Caki2 (cell line): ENCODE measurements at regions not wholly inside any gene's neighbourhood (a gene's known extent, or its start where the extent isn't known, plus 50 kb on each side); places are given as distances from the start of the nearest gene placed in this dataset.

Experiments used
- DNase-seq: peaks from one replicate; pipeline ENCODE4 v3.0.0-alpha.2; 2015; ENCODE audit warnings: low read depth
- in situ Hi-C: cut with HindIII; loops from 2 replicates; pipeline ENCODE4 v1.10.0; 2016; ENCODE audit warnings: low sequenced_read_pairs, low pct_unique_long_range_greater_than_20kb, mixed read lengths

DNA sequence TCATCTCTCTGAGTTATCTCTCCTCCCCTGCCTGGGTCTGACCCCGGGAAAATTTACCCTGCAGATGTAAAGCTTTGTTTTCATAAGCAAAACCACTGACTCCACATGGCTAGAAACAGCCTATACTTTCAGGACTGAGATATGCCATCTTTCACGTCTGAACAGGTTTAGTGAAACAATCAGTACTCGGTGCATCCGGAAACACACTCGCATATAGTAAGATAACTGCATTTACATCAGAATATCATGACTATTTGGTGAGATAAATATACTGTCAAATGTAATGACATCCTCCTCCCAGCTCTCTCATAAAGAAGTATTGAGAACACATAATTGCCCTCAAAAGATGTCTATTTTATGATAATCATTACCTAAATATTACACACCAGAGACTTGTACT, 172.8 kb downstream of the EFNB2 start:
- DNase-seq = no peak
- in situ Hi-C loops = no loop called here

DNA sequence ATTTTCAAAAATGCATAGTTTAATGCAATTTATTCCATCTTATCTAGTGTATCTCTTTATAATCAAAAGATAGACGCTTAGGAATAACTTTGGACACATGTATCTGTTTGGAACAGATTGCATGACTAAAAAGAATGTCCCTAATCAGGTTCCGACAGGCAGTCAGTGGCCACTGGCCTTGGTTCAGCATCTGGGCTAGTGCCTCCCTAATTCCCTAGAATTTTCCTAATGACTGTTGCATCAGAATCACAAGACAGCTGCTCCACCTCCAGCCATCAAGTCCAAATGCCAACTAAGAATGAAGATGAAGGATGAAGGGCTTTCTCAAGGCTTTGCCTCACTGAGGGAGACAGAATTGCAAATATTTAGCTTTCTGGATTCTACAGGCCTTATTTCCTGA, 173.8 kb downstream of the EFNB2 start:
- DNase-seq = no peak
- in situ Hi-C loops = no loop called here

DNA sequence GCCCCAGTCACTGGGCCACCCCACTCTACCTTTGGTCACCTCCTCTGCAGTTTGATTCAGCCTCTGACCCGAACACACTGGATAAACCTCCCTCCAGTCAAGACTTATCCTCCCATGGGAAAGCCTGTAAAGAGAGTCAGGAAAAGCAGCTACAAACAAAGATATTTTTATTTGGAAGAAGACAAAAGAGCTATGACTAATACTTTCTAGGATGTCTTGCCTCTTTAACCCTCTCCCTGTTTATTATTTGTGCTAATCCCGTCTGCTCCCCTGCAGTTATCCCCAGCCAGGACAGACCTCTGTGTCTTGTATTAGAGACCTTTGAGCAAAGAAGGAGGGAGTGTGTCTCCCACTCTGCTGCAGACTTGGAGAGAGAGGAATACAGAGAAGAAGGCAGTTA, 178.3 kb downstream of the EFNB2 start:
- in situ Hi-C loops = no loop called here
- DNase-seq = no peak

DNA sequence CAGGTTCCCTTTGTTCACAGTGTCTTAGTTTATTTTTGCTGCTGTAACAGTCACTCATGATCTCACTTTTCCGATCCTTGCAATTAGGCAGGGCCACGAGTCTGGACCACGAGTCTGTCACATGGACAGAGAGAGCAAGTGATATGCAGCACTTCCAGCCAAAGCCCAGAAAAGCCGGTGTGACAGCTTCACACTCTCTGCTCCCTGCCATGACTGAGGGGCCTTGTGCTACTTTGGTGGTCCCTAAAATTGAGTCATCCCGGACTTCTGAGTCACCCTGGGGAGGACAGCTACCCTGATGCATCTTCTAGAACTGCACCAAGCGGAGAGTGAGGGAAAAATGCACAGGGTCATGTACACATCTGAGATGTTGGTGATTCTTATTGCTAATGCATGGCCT, 179.6 kb downstream of the EFNB2 start:
- in situ Hi-C loops = no loop called here
- DNase-seq = no peak

DNA sequence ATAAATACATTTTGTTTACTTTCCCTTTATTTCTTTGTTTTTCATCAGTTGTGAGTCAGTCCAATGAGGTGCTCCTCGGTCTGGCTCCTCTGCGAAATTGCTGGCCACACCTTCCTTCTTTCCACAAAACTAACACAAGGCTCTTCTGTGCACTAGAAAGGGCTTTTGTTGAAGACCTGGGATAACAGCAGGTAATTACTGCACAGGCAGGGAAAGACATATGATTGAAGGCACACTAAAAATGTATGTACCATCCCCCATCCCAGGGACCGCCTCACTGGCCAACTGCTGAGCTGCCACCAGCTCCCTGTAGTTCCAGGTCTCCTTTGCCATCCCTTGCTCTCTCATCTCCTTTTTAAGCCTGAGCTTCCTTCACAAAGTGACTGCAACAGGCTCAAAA, 180.5 kb downstream of the EFNB2 start:
- no peak for DNase-seq
- in situ Hi-C loops = no loop called here

DNA sequence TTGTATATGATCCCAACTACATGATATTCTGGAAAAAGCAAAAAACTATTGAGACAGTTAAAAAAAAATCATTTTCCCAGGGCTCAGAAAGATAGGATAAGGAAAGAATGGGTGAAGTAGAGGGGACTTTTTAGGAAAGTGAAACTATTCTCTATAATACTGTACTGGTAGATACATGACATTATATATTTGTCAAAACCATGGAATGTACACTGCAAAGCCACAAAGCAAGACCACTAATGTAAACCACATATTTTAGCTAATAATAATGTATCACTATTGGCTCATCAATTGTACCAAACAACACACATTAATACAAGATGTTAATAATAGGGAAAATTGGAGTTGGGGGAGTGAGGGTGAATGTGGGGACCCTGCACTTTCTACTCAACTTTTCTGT, 182.6 kb downstream of the EFNB2 start:
- in situ Hi-C loops = no loop called here
- no peak for DNase-seq

DNA sequence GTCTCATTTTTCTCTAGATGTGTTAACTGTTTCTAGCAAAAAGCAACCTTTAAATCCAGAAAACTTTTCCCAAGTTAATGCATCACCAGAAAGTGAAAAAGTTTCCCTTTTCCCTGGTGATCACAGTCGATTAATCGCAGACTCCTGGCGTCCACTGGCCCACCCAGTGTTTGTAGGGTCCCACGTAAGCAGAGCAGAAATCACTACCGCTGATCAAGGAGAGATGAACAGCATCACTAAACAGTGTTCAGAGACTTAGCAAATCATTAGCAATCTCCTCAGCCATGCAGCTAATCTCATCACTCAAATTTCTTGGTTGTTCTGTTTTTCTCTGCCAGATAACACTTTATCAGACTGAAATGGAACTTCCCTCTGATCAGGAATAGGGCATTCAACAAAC, 184.2 kb downstream of the EFNB2 start:
- DNase-seq = no peak
- in situ Hi-C loops = no loop called here

DNA sequence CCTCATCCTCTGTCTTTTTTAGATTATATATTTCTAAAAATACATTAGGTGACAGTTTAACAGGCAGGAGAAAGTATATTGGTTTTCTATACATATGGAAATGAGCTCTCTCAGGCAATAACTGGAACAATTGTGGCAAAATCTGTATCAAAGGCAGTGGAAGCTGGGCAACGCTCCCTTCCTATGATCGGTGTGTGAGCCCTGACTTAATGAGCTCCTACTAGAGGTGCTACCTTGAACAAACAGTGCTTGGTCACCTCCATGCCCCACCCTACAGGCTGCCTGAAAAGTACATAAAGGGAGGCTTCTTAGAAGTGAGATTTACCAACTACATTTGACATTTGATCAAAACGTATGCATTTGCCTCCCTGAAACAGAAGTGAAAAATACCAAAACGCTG, 185.3 kb downstream of the EFNB2 start:
- DNase-seq = no peak
- in situ Hi-C loops = no loop called here

DNA sequence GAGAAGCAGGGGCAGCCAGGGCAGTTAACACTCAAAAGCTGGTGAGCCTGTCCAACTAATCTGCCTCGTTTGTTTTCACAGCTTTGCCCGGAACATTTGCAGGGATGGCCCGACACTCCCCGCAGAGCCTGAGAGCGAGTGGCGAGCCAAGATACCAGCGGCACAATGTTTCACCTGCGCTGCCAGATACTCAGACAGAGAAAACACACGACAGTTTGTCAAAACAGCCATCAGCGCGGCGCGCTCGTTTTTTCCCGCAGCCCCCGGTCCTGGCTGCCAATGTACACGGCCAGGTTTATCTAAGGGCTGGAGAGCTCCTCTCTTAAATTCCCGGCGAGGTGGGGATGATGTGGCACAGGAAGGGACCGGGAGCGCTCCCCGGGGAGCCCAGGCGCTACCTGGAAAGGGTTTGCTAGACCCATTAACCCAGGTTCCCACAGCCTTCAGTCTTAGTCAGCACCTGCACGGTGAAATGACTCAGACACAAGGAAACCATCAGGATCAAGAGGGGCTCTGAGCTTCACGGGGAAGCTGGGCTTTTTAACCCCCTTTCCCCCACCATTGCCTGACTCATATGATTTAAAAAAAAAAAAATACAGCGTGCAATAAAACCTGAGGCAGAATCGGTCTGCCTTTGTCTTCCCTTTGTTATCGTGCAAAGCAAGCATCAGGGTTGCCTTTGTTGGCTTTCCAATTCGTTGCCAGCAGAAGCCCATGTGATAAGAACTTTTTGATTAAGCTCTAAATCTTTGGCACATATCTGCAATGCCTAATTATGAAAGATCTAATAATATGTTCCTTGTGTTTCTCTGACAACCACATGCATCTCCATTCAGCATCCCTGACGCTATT, 186.2 kb downstream of the EFNB2 start:
- DNase-seq = peak; percentile 14
- in situ Hi-C loops = no loop called here

DNA sequence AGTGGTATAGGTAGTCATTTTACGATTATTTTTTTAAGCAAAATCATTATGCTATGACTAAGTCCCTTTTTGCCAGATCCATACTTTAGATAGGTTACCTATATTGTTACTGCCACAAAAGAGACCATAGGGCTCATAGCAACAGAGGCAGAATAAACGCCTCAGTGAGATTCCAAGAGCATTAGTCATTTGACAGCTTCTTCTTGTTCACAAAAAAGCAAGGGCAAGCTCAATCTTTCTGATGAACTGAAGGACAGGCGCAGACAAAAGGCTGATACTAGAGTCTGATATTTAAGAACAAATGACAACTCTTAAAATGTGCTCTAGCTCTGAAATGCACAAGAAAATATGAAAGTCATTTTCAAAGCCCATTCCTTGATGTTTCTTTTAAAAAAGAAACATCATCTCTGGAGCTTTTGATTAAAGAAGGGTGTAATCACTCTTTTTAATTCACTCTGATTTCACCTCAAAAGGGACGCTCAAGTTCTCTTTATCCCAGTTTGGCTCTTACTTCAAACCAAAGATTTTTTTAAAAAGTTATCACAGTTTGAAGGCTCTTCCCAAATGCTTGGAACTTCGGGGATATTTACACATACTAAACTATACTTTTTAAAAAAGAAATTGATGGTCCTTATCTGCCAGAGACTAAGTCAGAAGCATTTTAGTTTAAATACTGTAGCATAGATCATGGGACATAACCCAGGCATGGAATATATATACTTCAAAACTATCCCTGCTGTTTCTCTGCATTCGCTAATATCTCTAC, 187.2 kb downstream of the EFNB2 start:
- peak; percentile 39 for DNase-seq

DNA sequence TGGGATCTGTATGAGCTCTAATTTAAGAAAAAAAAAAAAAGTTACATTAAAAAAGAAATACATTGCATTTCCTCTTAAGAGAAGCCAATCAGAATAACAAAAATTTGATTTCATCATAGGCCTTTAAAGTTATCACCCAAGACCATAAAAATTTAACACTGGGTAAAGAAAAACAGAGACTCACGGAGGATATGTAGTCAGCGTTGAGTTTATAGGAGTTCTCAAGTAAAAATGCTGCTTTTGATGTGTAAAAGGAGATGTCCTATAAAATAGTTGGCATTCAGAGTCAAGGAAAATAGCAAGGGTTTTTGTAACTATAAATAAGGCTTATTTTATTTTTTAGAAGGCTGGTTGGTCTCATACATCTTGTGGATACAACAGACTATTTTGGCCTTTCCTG, 191.1 kb downstream of the EFNB2 start:
- in situ Hi-C loops = no loop called here
- no peak for DNase-seq

More for the DNA sequence above, 187.2 kb downstream of the EFNB2 start:
- in situ Hi-C loops = no loop called here

DNA sequence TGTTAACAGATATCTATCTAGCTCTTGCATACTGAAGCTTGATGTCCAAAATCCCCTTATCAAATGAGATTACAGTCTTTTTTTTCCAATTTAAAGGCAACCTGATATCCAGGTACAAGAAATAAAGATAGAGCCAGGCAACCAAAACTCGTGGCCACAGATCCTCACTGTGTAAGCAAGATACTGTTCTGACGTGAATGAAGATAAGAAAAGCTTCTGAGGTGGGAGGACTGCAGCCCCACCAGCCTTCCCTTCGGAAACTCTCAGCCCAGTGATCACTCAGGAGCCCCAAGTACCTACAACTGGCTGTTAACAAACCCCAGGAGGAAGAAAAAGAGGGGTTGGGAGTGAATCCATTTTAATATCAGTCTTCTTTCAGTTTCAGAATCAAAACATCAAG, 191.6 kb downstream of the EFNB2 start:
- DNase-seq = no peak
- in situ Hi-C loops = no loop called here

DNA sequence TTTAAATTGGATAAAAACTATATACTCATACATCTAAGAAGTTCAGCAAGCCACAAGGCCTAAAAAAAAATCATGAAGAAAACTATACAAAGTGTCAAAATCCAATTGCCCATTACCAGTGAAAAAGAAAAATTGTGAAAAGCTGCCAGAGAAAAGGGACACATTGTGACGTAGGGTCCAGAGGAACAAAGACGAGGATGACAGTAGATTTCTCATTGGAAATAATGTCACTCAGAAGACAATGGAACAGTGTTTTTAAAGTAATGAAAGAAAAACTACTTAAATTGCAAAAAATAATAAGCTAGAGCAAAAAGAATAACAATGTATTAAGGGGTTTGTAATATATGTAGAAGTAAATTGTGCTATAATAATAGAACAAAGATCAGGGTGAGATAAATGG, 195.2 kb downstream of the EFNB2 start:
- no peak for DNase-seq
- in situ Hi-C loops = no loop called here

DNA sequence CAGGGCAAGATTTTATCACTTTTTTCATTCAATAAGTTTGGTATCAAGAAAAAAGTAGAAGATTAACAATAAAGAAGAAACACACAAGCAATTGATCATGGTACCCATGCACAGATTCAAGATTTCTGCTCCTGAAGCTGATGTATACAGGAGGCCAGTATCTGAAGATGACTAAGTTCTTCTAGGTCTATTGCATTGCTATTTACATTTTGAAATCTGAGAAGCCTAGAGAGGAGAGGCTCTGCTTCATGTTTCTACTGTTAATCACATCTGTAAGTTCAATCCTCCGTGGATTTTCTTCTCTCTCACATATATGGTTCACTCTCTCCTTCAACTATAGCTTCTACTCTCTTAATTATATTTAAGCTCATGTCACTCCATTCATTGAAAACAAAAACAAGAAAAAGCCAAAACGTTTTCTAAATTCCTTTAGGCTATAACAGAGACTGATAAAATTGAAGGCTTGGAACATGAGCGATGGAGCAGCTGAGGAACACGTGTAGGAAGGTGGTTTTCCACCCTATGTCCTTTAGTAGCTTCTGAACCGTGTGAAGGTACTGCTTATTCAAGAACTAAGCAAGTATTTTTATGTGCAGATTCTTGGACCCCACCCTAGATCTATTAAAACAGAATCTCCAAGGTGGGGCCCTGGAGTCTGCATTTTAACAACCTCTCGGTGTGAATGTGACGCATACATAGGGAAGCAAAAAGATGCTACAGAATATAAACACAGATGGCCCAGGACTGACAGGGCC, 198.2 kb downstream of the EFNB2 start:
- DNase-seq = no peak
- in situ Hi-C loops = no loop called here

DNA sequence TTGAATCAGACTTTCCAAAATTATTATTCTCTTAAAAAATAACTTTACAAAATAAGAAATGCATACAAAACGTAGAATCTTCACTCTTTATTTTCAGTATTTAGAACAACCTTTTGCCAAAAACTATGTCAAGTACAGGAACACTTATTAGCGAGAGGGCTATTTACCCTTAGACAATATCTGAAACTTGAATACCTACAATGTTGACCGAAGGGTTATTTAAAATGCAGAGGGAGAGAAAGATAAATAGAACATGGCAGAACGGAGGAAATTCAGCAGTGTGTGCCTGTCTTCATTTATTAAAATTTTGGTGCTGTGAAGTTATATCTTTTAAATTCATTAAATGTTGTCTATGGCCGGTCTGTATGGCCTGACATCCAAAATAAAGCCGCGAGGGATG, 198.8 kb downstream of the EFNB2 start:
- in situ Hi-C loops = no loop called here
- DNase-seq = no peak

DNA sequence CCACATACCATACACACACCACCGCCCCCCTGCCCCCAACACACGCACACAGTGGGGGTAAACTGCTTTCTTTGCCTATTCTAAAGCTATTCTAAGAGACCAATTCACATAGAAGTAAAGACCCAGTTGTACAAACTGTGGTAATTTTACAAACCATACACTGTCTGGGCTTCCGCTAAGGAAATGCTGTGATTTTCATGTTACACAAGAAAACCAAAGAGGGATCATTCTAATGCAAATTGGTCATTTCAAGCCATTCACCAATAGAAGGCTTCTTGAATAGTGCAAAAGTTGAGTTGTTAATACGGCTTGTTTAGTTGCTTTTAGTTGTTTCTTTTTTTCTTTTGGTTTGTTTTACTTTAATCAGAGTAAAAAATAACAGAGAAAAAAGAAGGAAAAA, 202.8 kb downstream of the EFNB2 start:
- no peak for DNase-seq
- in situ Hi-C loops = no loop called here

DNA sequence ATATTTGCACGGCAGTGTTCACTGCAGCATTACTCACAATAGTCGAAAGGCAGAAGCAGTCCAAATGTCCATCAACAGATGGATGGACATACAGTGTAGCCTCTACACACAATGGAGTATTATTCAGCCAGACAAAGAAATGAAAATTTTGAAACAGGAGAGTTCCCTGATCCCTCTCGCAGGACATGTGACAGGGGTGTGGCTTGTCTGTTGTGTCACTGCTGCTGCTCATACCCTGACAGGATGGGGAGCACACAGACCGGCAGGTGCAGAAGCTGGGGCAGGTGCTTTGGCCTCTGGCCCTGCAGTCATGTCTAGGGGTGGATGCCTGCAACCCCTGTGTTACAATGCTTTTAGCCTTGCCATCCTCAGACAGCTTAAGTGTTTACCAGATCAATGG, 204.3 kb downstream of the EFNB2 start:
- no peak for DNase-seq
- in situ Hi-C loops = no loop called here

DNA sequence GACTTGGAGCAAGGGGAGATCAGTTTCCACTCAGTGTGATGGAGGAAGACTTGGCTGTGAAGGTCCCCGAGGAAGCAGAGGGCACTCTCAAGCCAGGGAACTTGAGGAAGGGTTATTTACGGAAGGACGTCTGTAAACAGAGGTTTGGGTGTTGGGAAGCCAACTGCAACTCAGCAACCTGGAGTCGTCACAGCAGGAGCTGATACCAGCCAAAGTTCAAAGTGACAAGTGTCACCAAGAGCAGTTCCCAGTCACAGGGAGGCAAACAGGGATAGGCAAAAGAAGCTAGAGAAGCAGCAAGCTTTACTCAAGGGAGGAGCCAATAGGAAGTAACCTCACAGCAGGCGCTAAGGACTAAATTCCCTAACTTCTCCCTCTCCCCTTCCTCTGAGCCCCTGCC, 205.5 kb downstream of the EFNB2 start:
- in situ Hi-C loops = no loop called here
- no peak for DNase-seq

DNA sequence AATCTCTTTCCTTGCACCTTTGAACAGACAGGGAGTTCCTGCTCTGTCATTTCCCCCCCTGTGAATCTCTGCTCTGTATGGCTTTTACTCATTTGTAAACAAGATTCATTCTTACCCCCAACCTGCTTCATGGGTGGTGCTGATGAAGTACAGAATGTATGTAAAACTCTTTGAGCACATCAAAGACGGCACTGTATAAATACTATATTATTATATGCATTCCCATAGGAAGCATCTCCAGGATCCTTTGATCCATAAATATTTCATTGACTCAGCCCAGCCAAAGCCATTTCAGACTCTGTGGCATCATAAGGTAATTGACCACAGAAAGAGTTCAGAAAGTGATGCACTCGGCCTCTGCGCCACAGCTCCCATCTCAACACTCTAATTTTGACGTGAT, 208.7 kb downstream of the EFNB2 start:
- DNase-seq = no peak
- in situ Hi-C loops = no loop called here
